Progenitor cell of endocrine pancreas (in vitro differentiated cells): ENCODE measurements at regions not wholly inside any gene's neighbourhood (a gene's known extent, or its start where the extent isn't known, plus 50 kb on each side); places are given as distances from the start of the nearest gene placed in this dataset.

Source experiments
- DNase-seq: peaks from one replicate; pipeline ENCODE4 v3.0.0; 2021; ENCODE audit warnings: low spot score; ENCODE audit not compliant: unreplicated experiment
- H3K27ac Mint-ChIP-seq: 2 replicates; pipeline ENCODE4 v1.8.0; 2021; ENCODE audit warnings: mild to moderate bottlenecking, moderate library complexity, mixed read lengths
- H3K27me3 Mint-ChIP-seq: 2 replicates; pipeline ENCODE4 v1.8.0; 2021; ENCODE audit warnings: mixed read lengths
- H3K36me3 Mint-ChIP-seq: 2 replicates; pipeline ENCODE4 v1.8.0; 2022; ENCODE audit warnings: mixed read lengths; ENCODE audit not compliant: insufficient read depth
- H3K4me1 Mint-ChIP-seq: 2 replicates; pipeline ENCODE4 v1.8.0; 2021; ENCODE audit warnings: low read depth, mixed read lengths
- H3K4me3 Mint-ChIP-seq: 2 replicates; pipeline ENCODE4 v1.8.0; 2021; ENCODE audit warnings: low read depth, mild to moderate bottlenecking, moderate library complexity, mixed read lengths
- H3K9me3 Mint-ChIP-seq: 2 replicates; pipeline ENCODE4 v1.8.0; 2021; ENCODE audit warnings: low read depth, mixed read lengths
- CTCF ChIP-seq: fragments of 200-600 bp; sonication (generic); IDR thresholded peaks from one replicate; pipeline ENCODE4 v1.5.0; 2021; ENCODE audit warnings: antibody characterized with exemption, mild to moderate bottlenecking; ENCODE audit not compliant: unreplicated experiment

DNA sequence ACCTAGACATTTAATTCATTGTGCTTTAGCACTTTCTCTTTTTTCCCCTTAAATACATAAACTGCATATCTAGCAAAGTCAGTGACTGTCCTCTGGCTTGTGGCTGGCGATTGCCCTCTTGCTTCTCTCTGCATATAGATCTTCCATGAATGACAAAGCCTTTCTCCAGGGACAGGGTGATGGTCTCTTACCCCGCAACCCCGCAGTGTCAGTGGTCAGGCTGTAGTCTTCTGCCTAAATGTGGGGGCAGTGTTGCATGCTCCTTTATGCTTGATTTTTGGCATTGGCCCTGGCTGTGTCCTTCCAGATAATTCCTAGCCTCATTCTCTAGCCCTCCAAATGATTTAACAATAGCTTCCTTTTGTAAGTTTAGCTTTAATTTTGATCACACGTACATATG lies 407.8 kb downstream of the GABRB3 start:
- Mint-ChIP-seq H3K4me1 (no peaks in the 10 kb centered on the region), H3K36me3 (no peaks in the 10 kb centered on the region), H3K27me3 (no peaks in the 10 kb centered on the region), H3K9me3 (no peaks in the 10 kb centered on the region), H3K4me3 (no peak overlapping the region), H3K27ac (no peak overlapping the region)
- TF ChIP-seq CTCF: no peak
- DNase-seq: no peak

- H3K4me1 Mint-ChIP-seq: peaks cover 3% of the 10 kb centered on the region
- DNase-seq: no peak
- H3K27me3 Mint-ChIP-seq: peaks cover 3% of the 10 kb centered on the region
- no peak overlapping the region for H3K27ac Mint-ChIP-seq
- no peak overlapping the region for H3K4me3 Mint-ChIP-seq
- no peaks in the 10 kb centered on the region for H3K36me3 Mint-ChIP-seq
- no peaks in the 10 kb centered on the region for H3K9me3 Mint-ChIP-seq
- TF ChIP-seq CTCF: no peak
Observed at GRCh38 chr15:26359855-26360254, 413.0 kb downstream of the GABRB3 start.

DNA sequence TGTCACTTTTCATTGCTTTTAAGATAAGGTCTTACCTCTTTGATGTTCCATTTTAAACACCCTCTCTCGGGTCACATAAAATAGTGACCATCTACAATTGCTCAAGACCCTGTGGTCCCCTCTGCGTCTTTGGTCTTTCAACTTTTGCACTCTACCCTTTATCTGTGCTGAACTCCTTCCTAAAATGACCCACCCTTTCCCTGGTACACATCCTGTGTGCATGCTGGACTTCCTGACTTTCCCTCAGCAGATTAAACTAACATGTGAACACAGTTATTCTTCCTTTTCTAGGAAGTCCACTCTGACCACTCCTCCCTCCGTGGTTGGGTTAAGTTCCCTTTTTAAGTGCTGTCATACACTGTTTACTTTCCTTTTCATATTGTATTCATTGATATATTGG lies 414.2 kb downstream of the GABRB3 start:
- Mint-ChIP-seq H3K27ac (no peak overlapping the region), H3K36me3 (no peaks in the 10 kb centered on the region), H3K9me3 (no peaks in the 10 kb centered on the region), H3K27me3 (peaks cover 3% of the 10 kb centered on the region), H3K4me1 (peaks cover 3% of the 10 kb centered on the region), H3K4me3 (no peak overlapping the region)
- no peak for DNase-seq
- no peak for TF ChIP-seq CTCF

GRCh38 chr15:26357653-26358052 lies 415.2 kb downstream of the GABRB3 start:
- Mint-ChIP-seq H3K36me3 (no peaks in the 10 kb centered on the region), H3K9me3 (no peaks in the 10 kb centered on the region), H3K4me1 (peaks cover 3% of the 10 kb centered on the region), H3K4me3 (no peak overlapping the region), H3K27ac (no peak overlapping the region), H3K27me3 (peaks cover 3% of the 10 kb centered on the region)
- DNase-seq: no peak
- TF ChIP-seq CTCF: no peak

- Mint-ChIP-seq H3K9me3 (no peaks in the 10 kb centered on the region), H3K27ac (no peak overlapping the region), H3K4me1 (peaks cover 5% of the 10 kb centered on the region), H3K4me3 (no peak overlapping the region), H3K27me3 (peaks cover 8% of the 10 kb centered on the region), H3K36me3 (no peaks in the 10 kb centered on the region)
- no peak for DNase-seq
- TF ChIP-seq CTCF: no peak
Observed at GRCh38 chr15:26355472-26356074, 417.3 kb downstream of the GABRB3 start.
